Prostate gland (tissue), 2 donors: ENCODE measurements at regions not wholly inside any gene's neighbourhood (a gene's known extent, or its start where the extent isn't known, plus 50 kb on each side); places are given as distances from the start of the nearest gene placed in this dataset.

Experiments
- DNase-seq: peaks from one replicate; pipeline ENCODE4 v3.0.0-alpha.2; 2019; ENCODE audit warnings: low spot score
- H3K27ac ChIP-seq, 2 donors: fragments of 200-600 bp; sonication (generic); 2 replicates each; pipeline ENCODE4 v1.5.1; 2017 to 2019
- H3K27me3 ChIP-seq: fragments of 200-600 bp; sonication (generic); replicated peaks from 2 replicates; pipeline ENCODE4 v1.5.1; 2019; ENCODE audit not compliant: insufficient read depth
- H3K36me3 ChIP-seq, 2 donors: fragments of 200-600 bp; sonication (generic); 1 replicate in 1 of 2; 2 replicates in 1 of 2; pipeline versions ENCODE4 v1.5.1 to v1.8.1; 2017 to 2019
- H3K4me1 ChIP-seq: fragments of 200-600 bp; sonication (generic); replicated peaks from 2 replicates; pipeline ENCODE4 v1.5.1; 2019
- H3K4me3 ChIP-seq, 2 donors: fragments of 200-600 bp; sonication (generic); 2 replicates each; pipeline ENCODE4 v1.5.1; 2017 to 2019
- H3K9me3 ChIP-seq: fragments of 200-600 bp; sonication (generic); 2 replicates; pipeline ENCODE4 v1.5.1; 2017
- CTCF ChIP-seq, 4 experiments: fragments of 200-600 bp in 2 of 4; fragments of 450-650 bp in 2 of 4; sonication (generic) in 2 of 4; IDR thresholded peaks; 1 replicate in 3 of 4; 2 replicates in 1 of 4; pipeline ENCODE4 v1.5.1; 2016 to 2019; ENCODE audit warnings: antibody characterized with exemption in 4 of 4, mild to moderate bottlenecking in 2 of 4, moderate library complexity in 2 of 4
- POLR2A ChIP-seq: fragments of 450-650 bp; IDR thresholded peaks from one replicate; pipeline ENCODE4 v1.6.1; 2016; ENCODE audit warnings: antibody characterized with exemption, mild to moderate bottlenecking
- POLR2AphosphoS5 ChIP-seq: sonication (generic); formaldehyde crosslinking; IDR thresholded peaks from one replicate; pipeline ENCODE4 v1.6.1; 2017; ENCODE audit warnings: antibody characterized with exemption
- WGBS: methylation state at CpG from one replicate; pipeline ENCODE4 v1.1.5; 2018; 5-methylcytosine and 5-hydroxymethylcytosine counted together
- intact Hi-C: fragments of 100-400 bp; cut with DNase I; formaldehyde crosslinking; loops from one replicate; pipeline ENCODE4 v1.14.2; 2022

DNA sequence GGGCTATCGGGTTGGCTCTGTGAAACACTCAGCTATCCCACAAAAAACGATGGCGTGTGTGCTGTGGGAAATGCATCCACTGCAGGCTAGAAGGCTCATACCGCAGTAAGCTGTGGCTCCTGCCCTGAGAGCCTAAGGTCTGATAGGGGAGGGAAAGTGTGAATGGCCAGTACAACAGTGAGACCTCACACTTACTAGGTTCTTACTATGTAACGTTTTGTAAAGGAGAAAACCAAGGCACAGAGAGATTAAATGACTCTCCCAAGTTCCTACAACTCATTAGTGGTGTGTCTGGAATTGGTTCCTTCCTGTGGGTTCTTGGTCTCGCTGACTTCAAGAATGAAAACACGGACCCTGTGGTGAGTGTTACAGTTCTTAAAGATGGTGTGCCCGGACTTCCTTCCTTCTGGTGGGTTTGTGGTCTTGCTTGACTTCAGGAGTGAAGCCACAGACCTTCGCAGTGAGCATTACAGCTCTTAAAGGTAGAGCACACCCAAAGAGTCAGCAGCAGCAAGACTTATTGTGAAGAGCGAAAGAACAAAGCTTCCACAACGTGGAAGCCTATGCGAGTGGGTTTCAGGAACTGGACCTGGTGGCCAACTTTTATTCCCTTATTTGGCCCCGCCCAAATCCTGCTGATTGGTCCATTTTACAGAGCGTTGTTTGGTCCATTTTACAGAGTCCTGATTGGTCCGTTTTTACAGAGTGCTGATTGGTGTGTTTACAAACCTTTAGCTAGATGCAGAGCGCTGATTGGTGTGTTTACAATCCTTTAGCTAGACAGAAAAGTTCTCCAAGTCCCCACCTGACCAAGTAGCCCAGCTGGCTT, 161.7 kb downstream of the POLR2M start:
- intact Hi-C loops, result loop anchor here (5.0 to 10.0 kb wide), 3 partner anchors 199 to 317 kb away; partner anchors contain the start of gene ALDH1A2
- no peaks in the 10 kb centered on the region for H3K9me3 ChIP-seq
- no peak overlapping the region for H3K4me3 ChIP-seq
- no peaks in the 10 kb centered on the region for H3K36me3 ChIP-seq
- WGBS, result 89% methylated on average over 16 of the region's 16 CpGs
- H3K27ac ChIP-seq, result no peak overlapping the region
- no peak for TF ChIP-seq POLR2A
- TF ChIP-seq CTCF (IDR thresholded peaks at IDR 0.05), result no peak
- no peak for TF ChIP-seq POLR2AphosphoS5
- H3K27me3 ChIP-seq, result no peaks in the 10 kb centered on the region
- no peaks in the 10 kb centered on the region for H3K4me1 ChIP-seq
- DNase-seq, result no peak

DNA sequence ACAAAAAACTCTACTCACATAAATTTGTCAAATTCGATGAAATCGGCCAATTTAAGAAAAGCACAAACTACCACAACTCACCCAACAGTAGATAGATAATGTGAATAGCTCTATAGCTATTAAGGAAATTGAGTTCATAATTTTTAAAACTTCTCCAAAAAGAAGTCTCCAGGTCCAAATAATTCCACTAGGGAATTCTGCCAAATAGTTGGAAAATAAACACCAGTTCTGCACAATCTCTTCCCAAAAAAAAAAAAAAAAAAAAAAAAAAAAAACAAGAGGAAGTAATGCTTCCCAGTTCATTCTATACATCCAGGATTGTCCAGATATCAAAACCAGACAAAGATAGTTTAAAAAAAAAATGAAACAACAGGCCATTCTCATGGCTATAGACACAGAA, 164.2 kb downstream of the POLR2M start:
- Histone ChIP-seq H3K4me1 (no peaks in the 10 kb centered on the region), H3K27me3 (no peaks in the 10 kb centered on the region), H3K36me3 (no peaks in the 10 kb centered on the region), H3K4me3 (no peak overlapping the region), H3K27ac (no peak overlapping the region), H3K9me3 (no peaks in the 10 kb centered on the region)
- DNase-seq, result no peak
- no peak for TF ChIP-seq POLR2AphosphoS5
- TF ChIP-seq POLR2A, result no peak
- TF ChIP-seq CTCF (IDR thresholded peaks at IDR 0.05), result no peak
- WGBS, result 92% methylated on average over 2 of the region's 2 CpGs
- intact Hi-C loops, result no loop called here

DNA sequence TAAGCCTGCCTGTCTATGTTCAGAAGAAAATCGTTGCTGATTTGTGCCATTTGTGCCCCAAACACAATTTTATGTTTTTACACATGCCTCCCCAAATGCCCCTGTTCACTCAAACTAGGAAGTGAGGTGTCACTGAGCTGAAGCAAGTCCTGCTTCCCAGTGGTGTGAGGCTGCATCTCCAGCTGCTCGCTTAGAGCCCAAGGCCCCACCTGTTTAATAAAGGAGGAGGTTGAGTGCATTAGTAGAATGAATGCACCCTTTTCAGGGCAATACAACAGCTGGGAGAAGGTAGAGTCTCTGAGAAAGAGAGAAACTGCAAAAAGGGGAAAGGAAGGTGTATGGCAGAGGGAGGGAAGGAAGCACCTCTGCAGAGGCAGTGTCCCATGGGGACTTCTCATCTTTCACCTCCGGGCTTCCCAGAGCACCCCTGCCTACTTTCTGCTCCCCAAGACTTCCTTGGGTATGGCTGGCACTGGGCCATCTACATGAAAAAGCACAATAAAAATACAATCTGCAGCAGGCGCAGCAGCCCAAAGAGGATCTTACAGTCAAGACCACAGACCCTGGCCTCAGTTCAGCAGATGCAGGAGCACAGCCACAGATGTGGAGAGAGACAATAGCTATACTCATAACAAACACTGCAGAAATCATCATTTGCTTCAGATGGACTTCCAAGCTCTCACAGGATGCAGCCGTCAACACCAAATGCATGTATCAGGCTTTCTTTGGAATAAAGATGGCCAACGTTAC, 165.9 kb downstream of the POLR2M start:
- Histone ChIP-seq H3K36me3 (no peaks in the 10 kb centered on the region), H3K4me1 (no peaks in the 10 kb centered on the region), H3K9me3 (no peaks in the 10 kb centered on the region), H3K4me3 (no peak overlapping the region), H3K27me3 (no peaks in the 10 kb centered on the region), H3K27ac (no peak overlapping the region)
- intact Hi-C loops, result no loop called here
- no peak for DNase-seq
- 55% methylated on average over 6 of the region's 6 CpGs for WGBS
- no peak for TF ChIP-seq POLR2AphosphoS5
- no peak for TF ChIP-seq POLR2A
- no peak for TF ChIP-seq CTCF (IDR thresholded peaks at IDR 0.05)

GRCh38 chr15:57873564-57874209, 167.2 kb downstream of the POLR2M start:
- Histone ChIP-seq H3K27ac (no peak overlapping the region), H3K9me3 (no peaks in the 10 kb centered on the region), H3K4me3 (no peak overlapping the region), H3K27me3 (no peaks in the 10 kb centered on the region), H3K4me1 (no peaks in the 10 kb centered on the region), H3K36me3 (no peaks in the 10 kb centered on the region)
- intact Hi-C loops, result no loop called here
- WGBS, result 84% methylated on average over 2 of the region's 2 CpGs
- DNase-seq, result no peak
- no peak for TF ChIP-seq CTCF (IDR thresholded peaks at IDR 0.05)
- no peak for TF ChIP-seq POLR2A
- TF ChIP-seq POLR2AphosphoS5, result no peak
